NCI-H1436 treated with DMSO at 0.1 percent for 48 hours (cell line): ENCODE measurements at regions not wholly inside any gene's neighbourhood (a gene's known extent, or its start where the extent isn't known, plus 50 kb on each side); places are given as distances from the start of the nearest gene placed in this dataset.

ENCODE experiments used
- DNase-seq: peaks from one replicate; lab custom pipeline; 2025; lab: John Stamatoyannopoulos, UW

DNA sequence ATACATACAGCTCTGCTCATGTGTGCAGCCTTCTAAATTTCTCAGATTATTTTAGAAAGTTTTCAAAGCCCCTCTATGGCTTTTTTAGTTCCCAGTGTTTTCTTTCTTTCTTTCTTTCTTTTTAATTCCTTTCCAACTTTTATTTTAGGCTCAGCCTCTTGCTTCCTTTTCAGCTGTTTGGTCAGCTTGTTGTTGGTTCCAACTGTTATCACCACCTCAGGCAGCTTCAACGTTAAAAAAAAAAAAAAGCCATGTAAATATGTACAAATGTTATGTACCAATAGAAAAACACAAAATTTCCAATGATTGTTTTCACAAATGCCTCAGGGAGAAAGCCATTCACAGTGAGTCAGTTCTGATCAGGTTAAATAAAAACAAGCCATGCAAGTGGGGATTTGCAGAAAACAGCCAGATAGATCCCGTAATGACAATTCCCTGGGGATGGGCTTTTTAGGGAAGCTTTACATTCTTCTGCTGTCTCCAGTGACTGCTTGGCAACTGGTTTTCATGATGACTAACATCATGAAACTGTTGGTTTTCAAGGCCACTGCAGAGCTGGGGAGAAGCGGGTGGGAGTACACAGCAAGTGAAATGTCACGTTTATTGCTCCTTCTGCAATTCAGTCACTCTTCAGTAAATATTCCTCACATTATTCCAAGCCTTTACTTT lies 908.4 kb downstream of the EPHA3 start:
- DNase-seq, result no peak

DNA sequence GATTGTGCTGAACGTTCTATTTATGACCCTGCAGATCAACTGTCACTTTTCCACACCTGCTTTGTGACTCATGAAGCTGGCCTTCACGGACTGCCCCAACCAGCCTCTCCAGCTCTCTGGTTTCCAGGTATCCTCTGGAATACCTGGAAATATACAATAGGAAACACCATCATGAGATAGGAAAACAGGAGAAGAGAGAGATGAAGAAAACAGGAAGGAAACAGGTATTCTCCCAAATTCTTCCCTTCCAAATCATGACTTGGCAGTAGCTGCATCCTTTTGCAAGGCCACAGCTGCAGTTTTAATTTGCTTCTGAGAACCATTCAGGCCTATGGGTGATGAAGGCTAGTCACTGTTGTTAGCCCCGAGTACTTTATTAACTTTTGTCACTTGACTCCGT lies 909.1 kb downstream of the EPHA3 start:
- DNase-seq, result no peak

DNA sequence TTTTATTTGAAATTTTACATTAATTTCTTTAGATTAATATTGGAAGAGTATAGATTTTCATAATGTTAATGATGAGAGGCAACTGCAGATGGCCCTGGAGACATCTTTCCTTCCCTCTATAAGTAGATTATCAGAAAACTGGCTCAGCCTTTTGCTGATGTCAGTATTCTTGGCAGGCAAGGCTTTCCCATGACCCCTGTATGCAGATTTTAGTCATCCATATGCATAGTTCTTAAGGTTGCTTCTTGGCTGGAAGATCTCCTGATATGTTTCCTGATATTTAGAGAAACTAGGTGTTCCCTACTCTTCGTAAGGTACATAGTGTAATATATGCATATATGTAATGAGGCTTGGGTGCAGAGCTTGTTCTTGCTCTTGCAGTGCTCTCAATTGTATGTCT lies 911.4 kb downstream of the EPHA3 start:
- DNase-seq, result no peak

DNA sequence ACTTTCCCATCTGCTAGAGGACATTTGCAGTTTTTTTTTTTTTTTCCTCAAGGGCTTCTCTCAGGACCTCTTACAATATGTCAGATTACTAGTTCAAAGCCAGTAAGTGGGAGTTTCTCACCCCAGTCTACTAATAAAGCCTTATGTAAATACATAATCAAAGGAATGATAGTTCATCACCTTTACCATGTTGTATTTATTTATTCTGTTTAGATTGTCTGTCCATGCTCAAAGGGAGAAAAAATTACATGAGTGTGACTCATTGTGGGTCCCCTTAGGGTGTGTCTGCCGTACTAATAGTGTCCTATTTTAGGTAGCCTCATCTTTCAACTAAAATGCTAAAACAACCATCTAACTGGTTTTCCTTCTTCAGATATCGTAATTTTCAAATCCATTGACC lies 917.6 kb downstream of the EPHA3 start:
- DNase-seq, result no peak

DNA sequence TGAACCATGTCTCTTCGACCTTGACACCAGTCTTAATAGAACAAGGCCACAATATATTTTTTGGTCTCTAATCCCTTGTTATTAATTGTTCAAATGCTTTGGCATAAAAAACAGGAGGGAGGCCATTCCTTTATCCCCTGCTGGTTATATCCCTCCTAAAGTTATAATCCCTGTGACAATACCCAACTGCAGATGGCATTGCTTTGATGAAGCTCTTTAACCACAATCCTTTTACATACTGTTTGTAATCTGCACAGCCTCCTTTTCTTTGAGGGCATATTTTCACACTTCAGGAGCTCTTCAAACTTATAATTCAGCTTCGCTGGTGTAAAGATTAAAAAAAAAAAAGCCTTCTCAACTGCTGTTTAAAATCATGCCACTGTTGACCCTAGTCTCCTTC lies 919.0 kb downstream of the EPHA3 start:
- no peak for DNase-seq

DNA sequence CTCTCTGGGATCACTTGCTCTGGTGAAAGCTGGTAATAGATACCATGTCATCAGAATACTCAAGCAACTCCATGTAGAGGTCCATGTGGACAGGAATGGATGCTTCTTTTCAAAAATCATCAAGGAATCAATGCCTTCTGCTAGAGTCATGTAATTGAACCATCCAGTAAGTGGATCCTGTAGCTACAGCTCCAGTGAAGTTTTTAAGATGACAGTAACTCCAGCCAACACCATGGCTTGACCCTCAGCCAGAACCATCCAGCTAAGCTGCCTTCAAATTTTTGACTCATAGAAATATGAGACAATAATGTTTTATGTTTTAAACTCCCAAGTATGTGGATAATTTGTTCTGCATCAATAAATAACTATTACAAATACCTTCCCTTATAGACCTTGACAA lies 923.7 kb downstream of the EPHA3 start:
- DNase-seq, result no peak

DNA sequence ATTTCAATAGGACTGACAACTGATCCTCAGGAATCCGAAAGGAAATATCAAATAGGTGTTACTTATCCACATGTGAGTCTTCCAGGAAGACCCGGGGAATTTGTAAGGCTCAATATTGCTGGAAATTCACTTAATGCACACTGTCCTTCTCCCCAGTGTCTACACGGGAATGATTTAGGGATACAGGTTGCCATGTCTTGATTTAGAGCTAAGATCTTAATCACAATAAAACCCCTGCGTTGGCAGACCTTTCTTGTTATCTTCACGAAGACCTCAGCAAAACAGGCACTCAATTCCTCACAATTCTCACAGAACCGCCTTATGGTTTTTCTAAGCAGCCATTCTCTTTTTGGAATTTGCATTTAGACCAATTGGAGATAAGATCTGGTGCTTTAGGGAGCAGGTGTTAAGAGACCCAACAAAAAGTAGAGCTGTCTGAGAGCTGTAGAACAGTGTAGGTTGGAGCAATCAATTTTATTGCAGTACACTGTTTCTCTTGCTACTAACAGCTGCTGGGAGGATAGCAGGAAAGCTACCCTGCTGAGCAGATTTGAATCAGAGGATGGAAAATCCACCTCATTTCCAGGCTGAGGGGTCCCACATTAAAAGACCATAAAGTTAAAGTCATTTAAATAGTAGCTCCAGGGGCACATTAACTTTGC lies 925.7 kb downstream of the EPHA3 start:
- DNase-seq, result no peak

DNA sequence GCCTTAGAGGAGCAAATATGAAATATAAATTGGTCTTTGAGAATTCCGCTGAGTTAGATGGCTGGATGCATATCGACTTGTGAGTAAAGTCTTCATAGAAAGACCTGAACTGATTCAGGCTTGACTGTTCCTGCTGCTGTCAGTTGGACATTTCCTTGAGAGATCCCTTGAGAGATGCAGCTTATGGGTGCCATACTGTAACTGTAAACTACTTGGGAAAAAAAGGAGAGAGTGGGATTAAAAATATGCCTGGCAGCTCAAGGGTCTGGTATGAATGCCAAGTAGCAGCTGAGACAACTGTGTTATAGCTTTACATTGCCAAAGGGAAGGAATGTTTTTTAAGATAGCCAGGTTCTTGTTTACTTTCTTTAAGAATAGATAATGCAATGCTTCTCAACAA lies 926.6 kb downstream of the EPHA3 start:
- DNase-seq, result no peak

DNA sequence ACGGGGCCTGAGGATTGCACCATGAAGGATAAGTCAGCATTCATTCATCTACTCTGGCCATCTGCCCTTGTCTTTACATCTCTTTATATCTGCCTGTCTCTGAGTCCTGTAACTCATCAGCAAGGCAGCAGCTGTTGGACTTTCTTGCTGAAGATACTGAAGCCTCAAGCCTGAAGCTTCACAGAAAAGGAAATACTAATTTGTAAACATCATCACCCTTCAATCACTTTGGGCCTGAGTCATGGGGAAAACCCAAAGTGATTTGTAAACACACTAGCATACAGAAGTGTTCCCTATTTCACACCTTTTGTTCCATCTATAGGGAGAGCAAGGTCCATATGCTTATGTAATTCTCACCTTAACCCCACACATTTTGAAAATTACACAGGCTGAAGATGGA lies 928.2 kb downstream of the EPHA3 start:
- DNase-seq, result no peak

DNA sequence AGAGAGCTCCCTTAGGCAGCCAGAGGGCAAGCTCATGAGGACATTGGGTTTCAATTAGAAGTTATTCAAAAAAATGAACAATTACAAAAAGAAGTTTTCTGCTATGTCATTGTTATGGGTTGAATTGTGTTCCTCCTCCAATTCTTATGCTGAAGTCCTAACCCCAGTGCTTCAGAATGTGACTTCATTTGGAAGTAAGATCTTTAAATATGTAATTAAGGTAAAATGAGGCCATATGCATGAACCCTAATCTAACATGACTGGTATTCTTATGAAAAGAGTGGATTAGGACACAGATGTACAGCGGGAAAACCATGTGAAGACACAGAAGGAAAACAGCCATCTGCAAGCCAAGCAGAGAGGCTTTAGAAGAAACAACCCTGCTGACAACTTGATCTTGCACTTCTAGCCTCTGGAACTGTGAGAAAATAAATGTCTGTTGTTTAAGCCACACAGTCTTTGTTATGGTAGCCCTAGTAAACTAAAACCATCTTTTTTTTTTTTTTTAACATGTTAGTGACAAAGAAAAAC lies 929.6 kb downstream of the EPHA3 start:
- no peak for DNase-seq

DNA sequence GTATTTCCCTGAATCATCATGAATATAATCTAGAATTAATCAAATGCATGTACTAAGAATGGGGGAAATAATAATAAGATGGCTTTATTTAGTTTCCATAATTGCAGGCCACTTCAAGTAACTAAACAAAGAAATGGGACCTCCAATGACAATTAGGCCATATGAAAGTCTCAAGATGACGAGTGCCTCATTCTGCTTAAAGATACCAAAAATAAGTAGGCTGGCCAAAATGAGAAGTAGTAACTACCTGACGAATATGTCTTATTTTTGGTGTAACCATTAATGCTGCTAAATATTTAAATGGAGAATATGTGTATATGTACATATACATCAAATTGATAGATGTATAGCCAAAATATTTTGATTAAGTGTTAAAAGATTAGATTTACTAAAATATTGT lies 932.6 kb downstream of the EPHA3 start:
- DNase-seq, result no peak

DNA sequence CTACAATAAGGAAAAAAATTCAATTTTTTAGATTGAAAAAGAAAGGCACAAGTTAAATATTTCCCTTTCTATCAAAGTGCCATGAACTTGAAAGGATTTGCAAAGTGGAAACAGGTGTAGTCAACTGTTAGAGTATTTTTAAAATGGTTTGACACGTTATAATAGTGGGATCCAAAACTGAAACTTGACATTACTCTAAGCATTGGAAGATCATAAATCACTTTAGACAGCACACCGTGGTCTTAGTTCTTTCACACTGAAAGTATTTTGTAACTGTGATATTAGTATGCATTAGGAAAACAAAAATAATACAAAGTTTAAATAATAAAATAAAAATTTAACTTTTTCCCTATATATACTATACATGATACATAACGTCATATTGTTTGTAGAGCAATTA lies 933.1 kb downstream of the EPHA3 start:
- no peak for DNase-seq

DNA sequence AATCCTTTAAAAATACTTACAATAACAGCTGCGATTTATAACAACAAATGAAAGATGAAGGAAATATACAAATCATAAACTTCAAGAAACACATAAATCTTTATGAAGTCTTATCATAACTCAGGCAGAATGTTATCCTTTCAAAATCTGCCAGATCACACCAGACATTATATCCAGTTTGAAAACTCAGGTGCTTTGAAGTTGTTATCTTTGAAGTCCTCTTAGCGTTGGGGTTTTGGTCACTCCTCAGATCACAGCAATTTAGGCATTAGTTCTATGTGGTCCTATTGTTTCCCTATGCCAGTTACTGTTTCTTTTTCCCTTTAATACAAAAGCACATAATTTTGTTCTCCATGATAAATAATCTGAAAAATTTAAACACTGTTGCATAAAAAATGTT lies 934.6 kb downstream of the EPHA3 start:
- no peak for DNase-seq

DNA sequence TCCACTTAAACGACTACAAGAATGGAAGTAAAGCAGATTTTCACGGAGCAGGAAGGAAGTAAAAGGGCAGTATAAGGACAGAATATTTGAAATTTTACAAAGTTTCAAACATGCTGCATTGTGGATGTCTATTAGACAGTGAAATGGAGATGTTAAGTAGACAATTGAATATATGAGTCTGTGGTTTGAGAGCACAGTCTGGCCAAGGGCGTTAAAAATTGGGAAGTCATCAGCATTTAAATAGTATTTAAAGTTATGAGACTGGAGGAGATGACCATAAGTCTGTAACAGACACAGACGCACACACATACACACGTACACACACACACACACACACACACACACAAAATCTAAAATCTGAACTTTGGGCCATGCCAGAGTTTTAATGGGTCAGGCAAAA lies 935.9 kb downstream of the EPHA3 start:
- no peak for DNase-seq

DNA sequence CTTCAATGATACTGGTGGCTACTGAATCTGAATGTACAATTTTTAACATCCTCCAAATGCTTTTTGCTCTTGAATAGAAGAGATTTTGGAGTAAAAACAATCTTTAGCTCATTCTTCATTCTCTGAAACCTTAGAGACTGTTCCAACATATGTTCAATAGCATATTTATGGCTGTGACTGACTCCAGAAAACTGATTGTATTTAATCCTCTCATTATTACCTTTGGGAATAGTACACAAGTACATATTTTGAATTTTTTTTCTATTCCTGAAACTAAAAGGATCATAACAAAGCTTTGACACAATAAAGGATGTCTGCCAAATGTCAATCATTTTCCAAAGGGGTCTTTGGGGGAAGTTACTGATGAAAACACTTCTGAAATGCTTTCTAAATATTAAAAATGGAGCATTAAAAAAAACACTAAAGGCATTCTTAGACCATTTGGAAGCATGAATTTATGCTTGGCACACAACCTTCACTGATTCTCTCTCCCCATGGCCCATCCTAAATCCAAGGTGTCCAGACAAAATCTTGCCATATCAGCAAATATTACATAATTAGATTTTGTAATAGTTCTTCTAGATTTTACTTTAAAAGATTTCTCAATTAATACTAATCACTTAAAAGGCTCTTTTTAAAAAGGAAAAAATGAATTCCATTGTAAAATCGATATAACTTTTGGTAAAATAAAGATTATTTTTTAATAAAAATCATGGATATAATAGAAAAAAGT lies 936.8 kb downstream of the EPHA3 start:
- no peak for DNase-seq

DNA sequence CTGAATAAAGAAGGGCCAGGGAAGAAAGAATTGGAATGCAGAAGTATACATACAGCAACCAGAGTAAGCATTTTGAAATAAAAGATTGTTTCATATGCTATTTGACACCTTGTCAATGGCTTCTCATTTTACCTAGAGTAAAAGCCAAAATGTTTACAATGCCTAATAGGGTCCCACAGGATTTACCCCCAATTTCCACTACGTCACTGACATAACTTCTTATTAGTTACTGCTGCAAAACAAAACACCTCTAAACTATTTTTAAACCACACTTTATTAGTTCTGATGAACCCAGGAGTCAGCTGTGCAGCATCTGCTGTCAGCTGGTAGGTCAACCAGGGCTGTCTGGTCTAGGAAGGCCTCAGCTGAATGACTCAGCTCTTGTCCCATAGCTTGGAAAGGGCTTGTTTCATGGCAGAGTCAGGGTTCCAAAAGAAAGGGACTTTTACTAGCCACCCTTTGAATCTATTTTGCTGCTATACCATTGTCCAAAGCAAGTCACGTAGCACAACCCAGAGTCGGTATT lies 945.1 kb downstream of the EPHA3 start:
- no peak for DNase-seq

DNA sequence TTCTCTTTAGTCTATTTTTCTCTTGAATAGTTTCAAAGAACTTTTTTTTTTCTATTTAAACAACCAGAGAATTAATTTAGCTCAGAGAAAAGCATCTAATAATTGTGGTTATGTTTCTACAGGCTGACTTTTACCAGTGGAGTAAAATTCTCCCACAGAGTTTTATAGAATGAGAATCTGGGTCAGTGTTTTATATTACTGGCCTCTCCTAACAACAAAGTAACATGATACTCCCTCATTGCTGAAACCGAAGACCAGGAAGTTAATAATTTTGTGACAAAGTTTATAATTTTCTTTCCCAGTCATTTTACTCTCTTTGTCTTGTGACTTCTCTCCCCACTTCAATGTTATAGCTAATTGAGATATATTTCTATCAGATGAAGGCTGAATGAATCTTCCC lies 946.9 kb downstream of the EPHA3 start:
- DNase-seq, result no peak

DNA sequence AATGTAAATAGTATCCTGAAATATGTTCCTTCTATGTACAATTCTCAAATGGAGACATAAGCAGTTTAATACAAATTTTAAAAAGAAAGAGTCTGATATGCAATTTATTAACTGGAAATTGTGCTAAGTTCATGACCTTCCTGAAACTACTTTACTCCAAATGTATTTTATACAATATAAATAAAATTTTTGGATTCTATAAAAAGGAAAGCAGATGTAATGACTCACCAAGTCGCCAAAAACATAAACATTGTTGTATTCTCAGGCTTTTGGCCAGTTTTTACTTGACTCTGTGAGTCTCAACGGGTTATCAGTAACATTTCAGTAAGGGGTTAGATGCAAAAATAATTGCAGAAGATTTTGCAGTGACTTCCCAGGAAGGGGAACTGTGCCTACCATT lies 948.2 kb downstream of the EPHA3 start:
- DNase-seq, result no peak

DNA sequence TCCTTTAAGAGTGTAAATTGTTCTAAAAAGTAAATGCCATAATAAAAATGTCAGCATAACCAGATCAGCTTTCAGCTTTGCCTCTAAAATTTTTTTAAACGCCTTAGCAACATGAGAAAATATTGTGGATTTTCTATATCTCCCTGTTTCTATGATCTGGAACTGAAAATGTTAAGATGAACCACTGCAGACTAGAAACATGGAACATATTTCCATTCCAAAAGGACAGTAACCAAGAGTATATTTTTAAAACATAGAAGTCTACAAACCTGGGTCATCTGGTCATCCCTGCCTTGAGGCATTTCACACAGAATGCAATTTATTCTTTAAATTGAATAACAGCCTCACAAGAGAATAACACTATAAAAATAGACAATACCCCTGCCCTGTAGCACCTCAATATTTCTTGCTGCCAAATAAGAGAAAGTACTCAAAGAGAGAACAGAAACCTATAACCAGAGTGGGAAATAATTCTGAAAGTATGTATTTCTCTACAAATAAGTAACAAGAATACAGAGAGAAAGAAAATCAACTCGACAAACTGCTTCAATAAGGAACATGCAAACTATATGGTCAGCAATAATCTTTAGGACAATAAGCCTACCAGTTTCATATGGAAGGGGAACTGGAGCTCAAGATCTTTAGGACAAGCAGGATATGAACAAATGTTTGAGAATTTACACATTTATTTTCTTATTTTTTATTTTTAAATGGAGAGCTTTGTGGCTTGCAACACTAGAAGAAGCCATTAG lies 949.0 kb downstream of the EPHA3 start:
- DNase-seq, result no peak

DNA sequence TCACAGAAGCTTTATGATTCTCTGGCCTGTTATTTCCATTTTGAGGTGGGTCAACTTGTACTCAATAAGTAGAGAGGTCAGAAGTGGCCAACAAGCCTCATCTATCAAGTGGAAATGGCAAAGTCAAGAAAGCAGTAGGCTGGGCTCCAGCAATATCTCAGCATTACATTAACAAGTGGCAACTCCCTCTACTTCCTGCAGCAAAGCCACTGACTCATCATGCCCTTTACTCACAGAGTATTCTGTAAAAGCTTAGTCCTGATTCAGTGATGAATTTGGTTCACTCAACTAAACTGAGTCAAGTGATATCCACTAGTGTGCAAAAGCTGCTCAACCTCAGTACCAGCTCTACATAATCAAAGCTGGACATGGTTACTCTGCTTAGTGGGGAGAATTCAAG lies 954.6 kb downstream of the EPHA3 start:
- no peak for DNase-seq

DNA sequence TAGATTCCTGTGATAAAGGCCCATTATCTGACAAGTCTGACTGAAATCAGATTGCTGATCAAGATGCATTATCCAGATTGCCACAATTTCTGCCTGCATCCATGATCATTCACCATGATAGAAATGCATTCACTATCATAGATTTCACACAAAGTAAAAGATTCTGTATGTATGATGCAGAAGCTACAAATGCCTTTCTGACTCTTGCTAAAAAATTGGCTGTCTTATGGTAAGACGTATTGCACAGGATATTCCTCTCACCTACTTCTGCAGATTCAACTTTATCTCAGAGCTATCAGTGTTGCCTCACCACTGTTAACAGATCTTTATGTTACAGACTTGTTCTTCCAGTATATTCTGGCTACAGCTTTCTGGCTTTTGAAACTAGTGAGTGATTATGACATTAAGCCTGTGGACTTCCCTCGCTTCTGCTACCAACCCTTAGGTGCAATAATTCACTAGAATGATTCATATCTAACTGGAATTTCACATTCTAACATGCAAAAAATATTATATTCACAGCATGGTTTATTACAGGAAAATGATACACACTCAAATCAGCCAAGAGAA lies 955.3 kb downstream of the EPHA3 start:
- no peak for DNase-seq

DNA sequence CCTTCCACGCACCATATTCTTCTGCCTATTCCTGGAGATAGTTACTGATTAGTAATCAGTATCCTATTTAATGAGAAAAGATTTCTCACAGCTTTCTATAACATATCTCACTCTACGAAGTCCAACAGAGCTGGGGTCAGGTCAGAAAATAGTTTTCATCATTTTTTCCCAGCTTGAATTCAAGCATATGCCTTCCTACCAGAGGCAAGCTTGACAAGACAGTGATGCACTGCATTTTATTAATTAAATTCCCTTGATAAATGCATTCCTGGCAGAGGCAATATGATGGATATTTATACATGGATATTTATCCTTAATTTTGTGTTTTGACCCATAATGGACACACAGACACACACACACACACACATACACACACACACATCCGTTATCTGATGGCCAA lies 961.4 kb downstream of the EPHA3 start:
- DNase-seq, result no peak
